ENCODE measurements at regions not wholly inside any gene's neighbourhood (a gene's known extent, or its start where the extent isn't known, plus 50 kb on each side); places are given as distances from the start of the nearest gene placed in this dataset.

DNA sequence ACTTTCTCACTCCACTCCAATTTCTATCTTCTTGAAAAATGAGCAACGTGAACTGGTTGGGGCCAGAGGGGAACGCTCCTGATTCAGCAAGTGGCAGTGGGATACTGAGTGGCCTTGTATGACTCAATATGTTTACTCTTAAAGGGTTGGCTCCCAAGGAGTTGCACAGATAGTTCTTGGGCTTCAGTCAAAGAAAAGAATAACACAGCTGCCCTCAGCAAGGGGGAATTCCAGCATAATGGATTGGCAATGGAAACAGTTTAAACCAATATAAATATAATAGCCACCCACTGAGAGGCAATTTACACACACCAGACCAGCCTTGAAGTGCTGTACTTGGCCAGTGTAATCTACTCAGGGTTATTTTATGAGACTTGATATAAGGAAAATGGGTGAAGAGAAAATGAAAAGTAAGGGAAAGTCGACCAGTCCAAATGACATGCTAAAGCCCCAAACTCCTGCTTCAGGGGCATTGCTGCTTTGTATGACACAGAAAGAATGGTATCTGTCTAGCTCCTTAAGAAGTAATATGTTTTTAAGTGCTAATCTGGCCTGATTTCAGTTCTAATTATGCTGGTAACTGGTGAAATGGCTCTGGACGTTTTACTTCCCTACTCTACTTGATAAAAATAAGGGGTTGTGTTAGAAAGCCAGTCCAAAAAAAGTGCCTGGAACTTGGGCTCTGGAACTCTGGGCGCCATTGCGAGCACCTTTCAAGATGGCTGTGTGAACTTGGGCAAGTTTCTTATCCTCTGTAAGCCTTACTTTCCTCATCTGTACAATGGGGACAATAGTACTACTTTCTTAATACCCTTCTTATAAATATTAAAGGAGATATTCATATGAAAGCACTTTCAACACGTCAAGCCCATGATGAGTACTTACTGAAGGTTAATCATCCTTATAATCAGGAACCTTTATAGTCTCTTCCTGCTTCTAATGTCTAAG is 712.9 kb upstream of the MAP3K7 start:
- no peaks in the 10 kb centered on the region for H3K36me3 ChIP-seq (replicated peaks; ENCODE audit: insufficient read depth, low read length)
- no peaks in the 10 kb centered on the region for H3K27me3 ChIP-seq (replicated peaks; ENCODE audit: insufficient read depth, low read length)
- no peak overlapping the region for H3K9ac ChIP-seq (ENCODE audit: low read length)
- H3K9me2 ChIP-seq (replicated peaks; ENCODE audit: insufficient read depth, low read length) = no peaks in the 10 kb centered on the region
- TF ChIP-seq EZH2phosphoT487 (IDR thresholded peaks at IDR 0.05; ENCODE audit: low read length) (no peak), EZH2 (optimal IDR thresholded peaks at IDR 0.05; ENCODE audit: low read depth, low read length) (no peak), CTCF (IDR thresholded peaks at IDR 0.05; ENCODE audit: low read length) (no peak)
- H4K20me1 ChIP-seq (ENCODE audit: insufficient read depth, low read length) = no peaks in the 10 kb centered on the region
- no peak overlapping the region for H3K27ac ChIP-seq (ENCODE audit: low read length)
- no peak overlapping the region for H3K4me3 ChIP-seq (ENCODE audit: low read length)
- no peaks in the 10 kb centered on the region for H3K4me1 ChIP-seq (ENCODE audit: low read length)
- no peak overlapping the region for H2AFZ ChIP-seq (ENCODE audit: low read length)
- no peak overlapping the region for H3K4me2 ChIP-seq (ENCODE audit: low read depth, low read length)
- no peaks in the 10 kb centered on the region for H3K79me2 ChIP-seq (ENCODE audit: low read length)
- H3F3A ChIP-seq (ENCODE audit: insufficient read depth, low read length) = no peaks in the 10 kb centered on the region
- DNase-seq = no peak
- no peaks in the 10 kb centered on the region for H3K9me3 ChIP-seq (replicated peaks; ENCODE audit: insufficient read depth, low read length)

DNA sequence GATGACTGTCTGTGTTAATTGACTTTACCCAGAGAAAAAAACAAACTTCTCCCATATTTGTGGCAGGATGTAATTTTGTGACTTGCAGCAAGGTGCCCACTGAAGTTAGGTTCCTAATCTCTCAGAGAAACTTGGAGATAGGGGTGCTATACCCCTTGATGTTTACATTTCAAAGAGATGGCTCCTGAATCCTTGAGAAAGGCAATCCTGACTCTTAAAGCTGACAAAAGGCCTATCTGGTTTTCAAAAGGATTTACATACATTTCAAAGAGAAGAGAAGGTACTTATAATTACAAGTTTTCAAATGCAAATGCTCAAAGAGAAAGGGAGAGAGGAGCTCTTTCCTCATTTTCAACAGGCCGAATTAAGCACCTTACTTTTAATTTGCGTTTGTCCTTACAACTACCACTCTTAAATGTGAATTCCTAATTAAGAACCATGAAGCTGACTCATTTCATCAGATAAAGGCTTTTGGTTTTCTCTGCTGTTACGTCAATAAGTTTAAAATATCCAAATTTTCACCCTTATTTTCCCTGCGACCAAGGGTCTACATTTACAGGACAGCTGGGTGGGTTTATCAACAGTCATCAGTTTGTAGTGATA is 711.8 kb upstream of the MAP3K7 start:
- Histone ChIP-seq H3K9me3 (replicated peaks; ENCODE audit: insufficient read depth, low read length) (no peaks in the 10 kb centered on the region), H3K27me3 (replicated peaks; ENCODE audit: insufficient read depth, low read length) (no peaks in the 10 kb centered on the region), H3K36me3 (replicated peaks; ENCODE audit: insufficient read depth, low read length) (no peaks in the 10 kb centered on the region), H3K9ac (ENCODE audit: low read length) (no peak overlapping the region), H3K9me2 (replicated peaks; ENCODE audit: insufficient read depth, low read length) (no peaks in the 10 kb centered on the region), H3K4me3 (ENCODE audit: low read length) (no peak overlapping the region), H3K79me2 (ENCODE audit: low read length) (no peaks in the 10 kb centered on the region), H3K27ac (ENCODE audit: low read length) (no peak overlapping the region), H4K20me1 (ENCODE audit: insufficient read depth, low read length) (no peaks in the 10 kb centered on the region), H3K4me1 (ENCODE audit: low read length) (no peaks in the 10 kb centered on the region), H3K4me2 (ENCODE audit: low read depth, low read length) (no peak overlapping the region), H3F3A (ENCODE audit: insufficient read depth, low read length) (no peaks in the 10 kb centered on the region), H2AFZ (ENCODE audit: low read length) (no peak overlapping the region)
- no peak for TF ChIP-seq CTCF (IDR thresholded peaks at IDR 0.05; ENCODE audit: low read length)
- no peak for TF ChIP-seq EZH2 (optimal IDR thresholded peaks at IDR 0.05; ENCODE audit: low read depth, low read length)
- no peak for TF ChIP-seq EZH2phosphoT487 (IDR thresholded peaks at IDR 0.05; ENCODE audit: low read length)
- no peak for DNase-seq

- H3K27me3 ChIP-seq (replicated peaks; ENCODE audit: insufficient read depth, low read length) = no peaks in the 10 kb centered on the region
- no peak overlapping the region for H2AFZ ChIP-seq (ENCODE audit: low read length)
- no peak for DNase-seq
- H3K4me1 ChIP-seq (ENCODE audit: low read length) = no peaks in the 10 kb centered on the region
- H3K36me3 ChIP-seq (replicated peaks; ENCODE audit: insufficient read depth, low read length) = no peaks in the 10 kb centered on the region
- H3K4me2 ChIP-seq (ENCODE audit: low read depth, low read length) = no peak overlapping the region
- H3K27ac ChIP-seq (ENCODE audit: low read length) = no peak overlapping the region
- no peaks in the 10 kb centered on the region for H3K9me3 ChIP-seq (replicated peaks; ENCODE audit: insufficient read depth, low read length)
- no peak overlapping the region for H3K9ac ChIP-seq (ENCODE audit: low read length)
- H3F3A ChIP-seq (ENCODE audit: insufficient read depth, low read length) = no peaks in the 10 kb centered on the region
- H3K4me3 ChIP-seq (ENCODE audit: low read length) = no peak overlapping the region
- no peaks in the 10 kb centered on the region for H4K20me1 ChIP-seq (ENCODE audit: insufficient read depth, low read length)
- TF ChIP-seq CTCF (IDR thresholded peaks at IDR 0.05; ENCODE audit: low read length) = no peak
- no peak for TF ChIP-seq EZH2phosphoT487 (IDR thresholded peaks at IDR 0.05; ENCODE audit: low read length)
- TF ChIP-seq EZH2 (optimal IDR thresholded peaks at IDR 0.05; ENCODE audit: low read depth, low read length) = no peak
- no peaks in the 10 kb centered on the region for H3K79me2 ChIP-seq (ENCODE audit: low read length)
- no peaks in the 10 kb centered on the region for H3K9me2 ChIP-seq (replicated peaks; ENCODE audit: insufficient read depth, low read length)
Observed at GRCh38 chr6:91293395-91293794, 706.5 kb upstream of the MAP3K7 start.

Data from MM.1S (cell line).